ENCODE measurements at regions not wholly inside any gene's neighbourhood (a gene's known extent, or its start where the extent isn't known, plus 50 kb on each side); places are given as distances from the start of the nearest gene placed in this dataset.

- no peak for TF ChIP-seq CTCF (conservative IDR thresholded peaks at IDR 0.05; ENCODE audit: low read depth, low read length)
These were observed 241.2 kb upstream of the HS6ST1 start for GRCh38 chr2:128559533-128560515.

GRCh38 chr2:128560718-128561117 is 242.1 kb upstream of the HS6ST1 start:
- no peak overlapping the region for H3K9ac ChIP-seq
- H3K79me2 ChIP-seq (ENCODE audit: insufficient read depth, low read depth) = no peaks in the 10 kb centered on the region
- no peak for TF ChIP-seq CTCF (conservative IDR thresholded peaks at IDR 0.05; ENCODE audit: low read depth, low read length)
- H3K27ac ChIP-seq = no peak overlapping the region
- H4K20me1 ChIP-seq (ENCODE audit: insufficient read depth) = no peaks in the 10 kb centered on the region
- H3K36me3 ChIP-seq (ENCODE audit: insufficient read depth) = no peaks in the 10 kb centered on the region
- no peak overlapping the region for H3K4me3 ChIP-seq (IDR thresholded peaks at IDR 0.05; ENCODE audit: insufficient read depth, low read depth, low read length)
- H3K27me3 ChIP-seq (ENCODE audit: insufficient read depth, low read depth) = no peaks in the 10 kb centered on the region
- no peak overlapping the region for H2AFZ ChIP-seq (ENCODE audit: low read depth)
- H3K4me2 ChIP-seq = no peak overlapping the region
- H3K4me1 ChIP-seq (ENCODE audit: low read depth, poor library complexity, severe bottlenecking) = no peaks in the 10 kb centered on the region

More at GRCh38 chr2:128559533-128560515, 241.2 kb upstream of the HS6ST1 start:
- Histone ChIP-seq H3K4me1 (ENCODE audit: low read depth, poor library complexity, severe bottlenecking) (no peaks in the 10 kb centered on the region), H4K20me1 (ENCODE audit: insufficient read depth) (no peaks in the 10 kb centered on the region), H2AFZ (ENCODE audit: low read depth) (no peak overlapping the region), H3K79me2 (ENCODE audit: insufficient read depth, low read depth) (no peaks in the 10 kb centered on the region), H3K27ac (no peak overlapping the region), H3K9ac (no peak overlapping the region), H3K4me2 (no peak overlapping the region), H3K36me3 (ENCODE audit: insufficient read depth) (no peaks in the 10 kb centered on the region), H3K4me3 (IDR thresholded peaks at IDR 0.05; ENCODE audit: insufficient read depth, low read depth, low read length) (no peak overlapping the region), H3K27me3 (ENCODE audit: insufficient read depth, low read depth) (no peaks in the 10 kb centered on the region)

- Histone ChIP-seq H3K4me3 (IDR thresholded peaks at IDR 0.05; ENCODE audit: insufficient read depth, low read depth, low read length) (no peak overlapping the region), H3K27me3 (ENCODE audit: insufficient read depth, low read depth) (no peaks in the 10 kb centered on the region), H3K27ac (no peak overlapping the region), H3K36me3 (ENCODE audit: insufficient read depth) (no peaks in the 10 kb centered on the region), H3K4me2 (no peak overlapping the region), H4K20me1 (ENCODE audit: insufficient read depth) (no peaks in the 10 kb centered on the region), H2AFZ (ENCODE audit: low read depth) (no peak overlapping the region), H3K9ac (no peak overlapping the region), H3K4me1 (ENCODE audit: low read depth, poor library complexity, severe bottlenecking) (no peaks in the 10 kb centered on the region), H3K79me2 (ENCODE audit: insufficient read depth, low read depth) (no peaks in the 10 kb centered on the region)
- TF ChIP-seq CTCF (conservative IDR thresholded peaks at IDR 0.05; ENCODE audit: low read depth, low read length) = no peak
These were observed 244.0 kb upstream of the HS6ST1 start for GRCh38 chr2:128562471-128563347.

GRCh38 chr2:128563348-128563687 is 244.7 kb upstream of the HS6ST1 start:
- TF ChIP-seq CTCF (conservative IDR thresholded peaks at IDR 0.05; ENCODE audit: low read depth, low read length) = no peak
- H3K36me3 ChIP-seq (ENCODE audit: insufficient read depth) = no peaks in the 10 kb centered on the region
- no peak overlapping the region for H2AFZ ChIP-seq (ENCODE audit: low read depth)
- no peak overlapping the region for H3K9ac ChIP-seq
- H3K4me1 ChIP-seq (ENCODE audit: low read depth, poor library complexity, severe bottlenecking) = no peaks in the 10 kb centered on the region
- no peak overlapping the region for H3K4me2 ChIP-seq
- no peaks in the 10 kb centered on the region for H3K27me3 ChIP-seq (ENCODE audit: insufficient read depth, low read depth)
- H3K4me3 ChIP-seq (IDR thresholded peaks at IDR 0.05; ENCODE audit: insufficient read depth, low read depth, low read length) = no peak overlapping the region
- H3K79me2 ChIP-seq (ENCODE audit: insufficient read depth, low read depth) = no peaks in the 10 kb centered on the region
- no peaks in the 10 kb centered on the region for H4K20me1 ChIP-seq (ENCODE audit: insufficient read depth)
- H3K27ac ChIP-seq = no peak overlapping the region

All from KMS-11 (cell line).